CD1c-positive myeloid dendritic cell (primary cell): ENCODE measurements at regions not wholly inside any gene's neighbourhood (a gene's known extent, or its start where the extent isn't known, plus 50 kb on each side); places are given as distances from the start of the nearest gene placed in this dataset.

ENCODE experiments used
- DNase-seq: peaks from one replicate; pipeline ENCODE4 v3.0.0-alpha.2; 2016; ENCODE audit errors: extremely low spot score

GRCh38 chr2:122491011-122491410 is 735.6 kb downstream of the TSN start:
- no peak for DNase-seq

DNA sequence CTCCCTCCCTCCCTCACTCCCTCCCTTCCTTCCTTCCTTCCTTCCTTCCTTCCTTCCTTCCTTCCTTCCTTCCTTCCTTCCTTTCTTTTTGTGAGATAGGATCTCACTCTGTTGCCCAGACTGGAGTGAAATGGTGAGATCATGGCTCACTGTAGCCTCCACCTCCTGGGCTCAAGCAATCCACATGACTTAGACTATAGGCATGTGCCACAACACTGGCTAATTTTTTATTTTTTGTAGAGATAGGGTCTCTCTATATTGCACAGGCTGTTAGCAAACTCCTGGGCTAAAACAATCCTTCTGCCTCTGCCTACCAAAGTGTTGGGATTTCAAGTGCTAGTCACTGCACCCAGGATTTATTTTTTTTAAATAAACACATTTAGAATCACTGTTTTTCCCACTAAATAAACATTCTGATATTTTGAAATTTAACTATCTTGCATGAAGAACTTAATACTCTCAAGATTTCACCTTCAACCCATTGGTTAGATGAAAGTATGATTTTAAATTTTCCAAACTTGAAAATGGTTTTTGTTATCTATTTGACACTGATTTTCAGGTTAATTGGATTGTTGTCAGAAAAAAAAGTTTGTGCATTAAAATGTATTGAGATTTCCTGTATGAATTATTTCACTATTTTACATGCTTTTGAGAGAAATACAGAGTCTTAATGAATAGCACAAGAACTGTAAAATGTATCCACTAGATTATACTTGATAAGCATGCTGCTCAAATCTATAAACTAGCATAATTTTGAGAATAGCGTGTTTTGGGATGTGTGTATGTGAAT is 745.1 kb downstream of the TSN start:
- DNase-seq: no peak

DNA sequence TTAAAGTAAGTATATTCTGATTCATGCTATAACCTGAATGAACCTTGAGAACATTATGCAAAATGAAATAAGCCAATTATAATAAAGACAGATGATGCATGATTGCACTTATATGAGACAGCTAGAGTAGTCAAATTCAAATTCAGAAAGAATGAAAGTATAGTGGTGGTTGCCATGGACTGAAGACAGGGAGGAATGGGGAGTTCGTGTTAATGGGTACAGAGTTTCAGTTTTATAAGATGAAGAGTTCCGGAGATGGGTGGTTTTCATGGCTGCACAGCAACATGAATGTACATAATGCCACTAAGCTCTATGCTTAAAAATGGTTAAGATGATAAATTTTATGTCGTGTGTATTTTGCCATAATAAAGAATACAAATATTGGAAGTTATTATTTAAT is 751.2 kb downstream of the TSN start:
- no peak for DNase-seq

- DNase-seq: no peak
Observed at GRCh38 chr2:122507261-122507660, 751.8 kb downstream of the TSN start.

GRCh38 chr2:122512091-122512490 is 756.6 kb downstream of the TSN start:
- no peak for DNase-seq

GRCh38 chr2:122514451-122514996 is 759.1 kb downstream of the TSN start:
- no peak for DNase-seq

DNA sequence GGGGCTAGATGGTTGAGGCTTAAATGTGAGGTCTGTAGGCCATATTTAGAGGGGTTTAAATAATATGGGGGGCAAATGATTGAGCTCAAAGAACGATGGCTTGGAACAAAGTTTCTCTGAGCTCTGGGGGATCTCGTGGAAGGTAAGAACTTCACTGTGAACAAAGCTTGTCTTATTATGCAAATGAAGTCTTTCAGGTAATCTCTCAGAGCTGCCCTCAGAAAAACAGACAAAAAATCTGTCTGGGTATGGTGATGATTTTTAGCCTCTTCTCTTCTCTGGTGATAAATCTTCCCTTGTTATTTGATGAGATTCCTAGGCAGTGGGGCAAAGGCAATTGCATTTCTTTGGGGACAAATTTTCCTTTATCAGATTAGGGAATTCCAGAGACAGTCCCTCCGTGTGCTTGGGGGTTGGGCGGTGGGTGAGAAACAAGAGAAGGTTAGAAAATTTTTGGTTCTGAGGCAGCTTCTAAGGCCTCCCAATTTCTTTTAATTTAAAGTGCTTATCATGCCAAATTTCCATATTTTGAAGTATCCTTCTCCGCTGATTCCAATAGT is 760.4 kb downstream of the TSN start:
- no peak for DNase-seq

GRCh38 chr2:122516775-122517174 is 761.3 kb downstream of the TSN start:
- DNase-seq: no peak

DNA sequence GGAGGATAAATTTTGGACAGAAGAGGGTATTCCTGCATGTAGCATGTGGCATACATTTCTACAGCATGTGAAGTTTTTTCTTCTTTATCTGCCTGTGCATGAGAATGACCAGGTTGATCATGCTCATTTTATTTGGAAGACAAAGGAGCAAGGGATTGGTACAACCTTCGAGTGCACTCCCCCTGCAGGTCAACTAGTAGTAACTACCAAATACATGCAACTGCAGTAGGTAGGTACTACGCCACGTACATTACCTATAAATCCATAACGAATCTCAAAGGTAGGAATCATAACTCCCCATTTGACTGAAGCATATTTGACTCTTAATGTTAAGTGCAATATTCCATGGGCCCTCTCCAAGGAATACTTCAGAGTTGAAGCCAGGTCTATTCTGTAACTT is 763.9 kb downstream of the TSN start:
- DNase-seq: no peak

DNA sequence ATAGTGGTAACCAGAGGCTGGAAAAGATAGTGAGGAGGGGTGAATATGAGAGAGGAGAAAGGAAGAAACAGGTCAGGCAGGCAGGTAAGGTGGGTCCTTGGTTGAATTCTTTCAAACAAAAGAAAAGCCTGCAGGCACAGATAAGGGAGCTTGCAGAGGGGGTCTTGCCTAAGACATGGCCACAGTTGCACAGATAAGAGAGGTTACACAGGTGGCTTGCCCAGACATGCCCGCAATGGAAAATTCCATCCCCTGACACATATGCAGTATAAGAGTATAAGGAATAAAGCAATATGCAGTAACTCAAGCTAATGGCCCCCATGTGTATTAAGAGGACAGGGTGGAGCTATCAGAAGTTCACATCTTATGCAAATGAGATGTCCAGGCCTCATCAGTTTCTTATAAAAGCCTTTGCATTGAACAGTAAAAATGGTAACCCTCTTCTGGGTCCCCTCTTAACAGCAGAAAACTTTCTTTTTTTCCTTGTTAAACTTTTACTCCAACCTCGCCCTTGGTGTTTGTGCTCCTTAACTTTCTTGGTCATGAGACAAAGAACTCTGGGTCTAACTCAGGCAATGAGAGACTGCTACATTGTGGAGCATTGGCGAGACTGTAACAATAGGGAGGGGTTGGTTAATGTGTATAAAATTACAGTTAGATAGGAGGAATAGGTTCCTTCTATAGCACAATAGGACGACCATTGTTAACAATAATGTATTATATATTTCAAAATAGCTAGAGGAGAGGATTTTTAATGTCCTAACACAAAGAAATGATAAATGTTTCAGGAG is 764.6 kb downstream of the TSN start:
- DNase-seq: no peak

DNA sequence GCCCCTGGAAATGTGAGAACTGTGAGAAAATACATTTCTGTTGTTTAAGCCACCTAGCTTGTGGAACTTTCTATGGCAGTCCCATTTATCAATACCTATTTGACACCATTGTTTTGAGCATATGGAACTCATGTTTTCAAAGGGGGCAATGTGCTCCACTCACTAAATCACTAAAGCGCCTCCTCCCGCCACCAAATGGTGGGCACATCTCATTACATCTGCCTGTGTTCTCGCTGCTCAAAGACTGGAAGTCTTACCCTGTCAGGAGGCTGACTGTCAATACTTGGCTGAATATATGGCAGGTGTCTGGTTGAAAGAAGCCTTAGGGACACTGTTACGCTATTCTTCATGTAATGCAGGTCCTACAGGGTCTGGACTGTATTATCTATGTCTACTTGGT is 767.7 kb downstream of the TSN start:
- DNase-seq: no peak

- DNase-seq: no peak
Observed at GRCh38 chr2:122523981-122524380, 768.5 kb downstream of the TSN start.

- DNase-seq: no peak
Observed at GRCh38 chr2:122525336-122525735, 769.9 kb downstream of the TSN start.

DNA sequence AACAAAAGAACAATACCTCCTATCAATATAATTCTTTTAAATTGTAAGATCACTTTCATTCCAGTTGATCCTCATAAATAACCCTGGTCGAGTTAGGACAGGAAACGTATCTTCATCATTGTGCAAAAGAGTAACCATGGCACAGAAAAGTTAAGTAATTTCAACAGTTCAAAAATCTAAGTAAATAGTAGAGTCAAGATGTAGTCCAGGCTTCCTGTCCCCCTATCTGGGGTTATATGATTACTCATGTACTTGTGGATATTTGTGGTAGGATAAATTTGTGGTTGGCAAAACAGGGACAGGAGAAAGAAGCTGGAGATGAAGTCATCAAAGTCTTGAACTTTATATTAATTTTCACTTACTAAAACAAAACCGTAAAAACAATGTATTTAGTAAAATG is 772.6 kb downstream of the TSN start:
- no peak for DNase-seq

GRCh38 chr2:122528958-122529705 is 773.7 kb downstream of the TSN start:
- DNase-seq: no peak

GRCh38 chr2:122530814-122531213 is 775.4 kb downstream of the TSN start:
- DNase-seq: no peak

GRCh38 chr2:122531290-122532071 is 776.0 kb downstream of the TSN start:
- DNase-seq: no peak

DNA sequence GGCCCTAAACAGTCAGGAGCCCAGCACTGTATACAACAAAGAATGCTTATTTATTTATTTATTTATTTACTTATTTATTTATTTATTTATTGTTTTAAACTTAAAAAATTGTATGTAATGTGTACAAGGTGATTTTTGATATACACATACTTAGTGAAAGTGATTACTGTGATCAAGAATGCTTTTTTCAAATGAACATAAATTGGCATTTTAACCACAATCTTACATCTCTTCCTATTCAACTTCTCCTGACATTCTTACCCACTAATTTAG is 776.6 kb downstream of the TSN start:
- no peak for DNase-seq

GRCh38 chr2:122532481-122532880 is 777.0 kb downstream of the TSN start:
- DNase-seq: no peak

- DNase-seq: no peak
Observed at GRCh38 chr2:122535960-122536505, 780.6 kb downstream of the TSN start.

- no peak for DNase-seq
Observed at GRCh38 chr2:122539311-122539710, 783.9 kb downstream of the TSN start.
